Pulmonary artery endothelial cell (primary cell): ENCODE measurements at regions not wholly inside any gene's neighbourhood (a gene's known extent, or its start where the extent isn't known, plus 50 kb on each side); places are given as distances from the start of the nearest gene placed in this dataset.

Source experiments
- DNase-seq: peaks from one replicate; pipeline ENCODE4 v3.0.0-alpha.2; 2011; ENCODE audit warnings: low read depth, low spot score

- DNase-seq, result no peak
These were observed 162.3 kb upstream of the KLF14 start for GRCh38 chr7:130896051-130896881.

GRCh38 chr7:130896898-130897514 is 163.0 kb upstream of the KLF14 start:
- no peak for DNase-seq

GRCh38 chr7:130897515-130898419 is 163.8 kb upstream of the KLF14 start:
- DNase-seq, result no peak

GRCh38 chr7:130899071-130899560 is 165.1 kb upstream of the KLF14 start:
- no peak for DNase-seq

- DNase-seq, result no peak
These were observed 165.8 kb upstream of the KLF14 start for GRCh38 chr7:130899638-130900401.

- no peak for DNase-seq
These were observed 166.6 kb upstream of the KLF14 start for GRCh38 chr7:130900471-130901076.

GRCh38 chr7:130901209-130901783 is 167.3 kb upstream of the KLF14 start:
- no peak for DNase-seq

GRCh38 chr7:130902755-130903357 is 168.8 kb upstream of the KLF14 start:
- DNase-seq, result no peak

GRCh38 chr7:130903358-130903974 is 169.5 kb upstream of the KLF14 start:
- DNase-seq, result peak; percentile 73

GRCh38 chr7:130904031-130904757 is 170.2 kb upstream of the KLF14 start:
- DNase-seq, result peak; percentile 95

GRCh38 chr7:130904792-130905191 is 170.8 kb upstream of the KLF14 start:
- DNase-seq, result no peak

GRCh38 chr7:130906575-130906974 is 172.6 kb upstream of the KLF14 start:
- no peak for DNase-seq

- DNase-seq, result no peak
These were observed 173.4 kb upstream of the KLF14 start for GRCh38 chr7:130907439-130907838.

- no peak for DNase-seq
These were observed 174.5 kb upstream of the KLF14 start for GRCh38 chr7:130908345-130909160.

GRCh38 chr7:130909161-130909836 is 175.3 kb upstream of the KLF14 start:
- no peak for DNase-seq

GRCh38 chr7:130909881-130910672 is 176.1 kb upstream of the KLF14 start:
- DNase-seq, result no peak
